SU-DHL-6 (cell line): ENCODE measurements at regions not wholly inside any gene's neighbourhood (a gene's known extent, or its start where the extent isn't known, plus 50 kb on each side); places are given as distances from the start of the nearest gene placed in this dataset.
A peak's percentile ranks its signal among the peaks of the same experiment; 100 is the strongest.

Experiments
- H2AFZ ChIP-seq: fragments of 200-600 bp; sonication (generic); 2 replicates; pipeline ENCODE4 v1.6.1; 2014; ENCODE audit warnings: low read depth, mild to moderate bottlenecking, moderate library complexity, mixed read lengths, antibody characterized with exemption, low read length; ENCODE audit not compliant: severe bottlenecking
- H3F3A ChIP-seq: fragments of 200-600 bp; shearing (Covaris generic); 2 replicates; pipeline ENCODE4 v1.6.0; 2016; ENCODE audit warnings: antibody characterized with exemption, mild to moderate bottlenecking; ENCODE audit not compliant: insufficient read depth
- H3K27ac ChIP-seq: fragments of 200-600 bp; sonication (generic); 2 replicates; pipeline ENCODE4 v1.5.1; 2016; ENCODE audit warnings: low read depth, mild to moderate bottlenecking, low read length, moderate library complexity, mixed read lengths
- H3K27me3 ChIP-seq: fragments of 200-600 bp; sonication (generic), shearing (Covaris generic); 2 replicates; pipeline ENCODE4 v1.6.0; 2014; ENCODE audit warnings: mild to moderate bottlenecking, low read length
- H3K36me3 ChIP-seq: fragments of 200-600 bp; sonication (generic); 2 replicates; pipeline ENCODE4 v1.6.1; 2014; ENCODE audit warnings: mild to moderate bottlenecking, low read length, mixed read lengths
- H3K4me2 ChIP-seq: fragments of 300-600, 200-600 bp; shearing (Covaris generic), sonication (generic); 2 replicates; pipeline ENCODE4 v1.6.0; 2014; ENCODE audit warnings: low read length, low read depth, mild to moderate bottlenecking; ENCODE audit not compliant: poor library complexity, severe bottlenecking
- H3K4me3 ChIP-seq: fragments of 200-600 bp; sonication (generic); 2 replicates; pipeline ENCODE4 v1.5.1; 2014; ENCODE audit warnings: antibody characterized with exemption, low read length, mild to moderate bottlenecking, mixed read lengths; ENCODE audit not compliant: insufficient read depth, poor library complexity, severe bottlenecking
- H3K79me2 ChIP-seq: fragments of 200-600 bp; sonication (generic); 2 replicates; pipeline ENCODE4 v1.6.1; 2014; ENCODE audit warnings: mild to moderate bottlenecking, low read length, moderate library complexity; ENCODE audit not compliant: insufficient read depth
- H3K9ac ChIP-seq: fragments of 200-600 bp; sonication (generic); 2 replicates; pipeline ENCODE4 v1.7.0; 2014; ENCODE audit warnings: mild to moderate bottlenecking, low read length
- H3K9me2 ChIP-seq: fragments of 200-600 bp; sonication (generic); replicated peaks from 2 replicates; pipeline ENCODE4 v1.6.1; 2014; ENCODE audit warnings: low read length; ENCODE audit not compliant: insufficient read depth
- H3K9me3 ChIP-seq: fragments of 200-600 bp; sonication (generic); 2 replicates; pipeline ENCODE4 v1.6.1; 2014; ENCODE audit warnings: low read length, mixed read lengths; ENCODE audit not compliant: insufficient read depth
- H4K20me1 ChIP-seq: fragments of 200-600 bp; sonication (generic); 2 replicates; pipeline ENCODE4 v1.6.1; 2014; ENCODE audit warnings: low read depth, mild to moderate bottlenecking, antibody characterized with exemption, low read length, moderate library complexity, mixed read lengths
- CTCF ChIP-seq: fragments of 200-600 bp; sonication (generic); IDR thresholded peaks from one replicate; pipeline ENCODE4 v1.5.1; 2017; ENCODE audit warnings: antibody characterized with exemption, mild to moderate bottlenecking, low read length, moderate library complexity; ENCODE audit not compliant: insufficient read depth, poor library complexity, severe bottlenecking
- EZH2phosphoT487 ChIP-seq: fragments of 200-600 bp; sonication (generic), shearing (Covaris generic); conservative IDR thresholded peaks from 2 replicates; pipeline ENCODE4 v1.6.1; 2018; ENCODE audit warnings: mild to moderate bottlenecking, antibody characterized with exemption, low read length, moderate library complexity, mixed read lengths

- Histone ChIP-seq H3K27me3 (no peaks in the 10 kb centered on the region), H3K36me3 (no peaks in the 10 kb centered on the region), H3K79me2 (no peaks in the 10 kb centered on the region), H3F3A (peaks cover 32% of the 10 kb centered on the region), H3K9me2 (no peaks in the 10 kb centered on the region), H3K9me3 (no peaks in the 10 kb centered on the region), H3K27ac (peak overlapping the region; percentile 88), H3K4me2 (peak overlapping the region; percentile 61), H4K20me1 (no peaks in the 10 kb centered on the region), H3K4me3 (no peak overlapping the region), H2AFZ (no peak overlapping the region), H3K9ac (peak overlapping the region; percentile 32; the same call in 1 of the 2 replicates)
- no peak for TF ChIP-seq CTCF
- TF ChIP-seq EZH2phosphoT487 = no peak
Measured at GRCh38 chr6:159099276-159099675, 54.5 kb upstream of the TAGAP start.

GRCh38 chr6:159098636-159099106, 53.9 kb upstream of the TAGAP start:
- H3K4me2 ChIP-seq = peak overlapping the region; percentile 61
- H3K9ac ChIP-seq = peak overlapping the region; percentile 32
- no peaks in the 10 kb centered on the region for H3K79me2 ChIP-seq
- no peaks in the 10 kb centered on the region for H3K9me2 ChIP-seq
- H3K27ac ChIP-seq = peak overlapping the region; percentile 88
- peaks cover 30% of the 10 kb centered on the region for H3F3A ChIP-seq
- peak overlapping the region; percentile 25 for H3K4me3 ChIP-seq
- H3K36me3 ChIP-seq = no peaks in the 10 kb centered on the region
- TF ChIP-seq CTCF (no peak), EZH2phosphoT487 (no peak)
- no peaks in the 10 kb centered on the region for H3K27me3 ChIP-seq
- H3K9me3 ChIP-seq = no peaks in the 10 kb centered on the region
- no peaks in the 10 kb centered on the region for H4K20me1 ChIP-seq
- H2AFZ ChIP-seq = peak overlapping the region; percentile 49

- Histone ChIP-seq H3K4me3 (no peak overlapping the region), H3K4me2 (peak overlapping the region; percentile 61), H4K20me1 (no peaks in the 10 kb centered on the region), H3K27ac (peak overlapping the region; percentile 88), H3K9me3 (no peaks in the 10 kb centered on the region), H2AFZ (no peak overlapping the region), H3F3A (peaks cover 30% of the 10 kb centered on the region), H3K79me2 (no peaks in the 10 kb centered on the region), H3K27me3 (no peaks in the 10 kb centered on the region), H3K9ac (no peak overlapping the region), H3K36me3 (no peaks in the 10 kb centered on the region), H3K9me2 (no peaks in the 10 kb centered on the region)
- TF ChIP-seq EZH2phosphoT487 (no peak), CTCF (no peak)
Measured at GRCh38 chr6:159097256-159097655, 52.5 kb upstream of the TAGAP start.
